ENCODE measurements at regions not wholly inside any gene's neighbourhood (a gene's known extent, or its start where the extent isn't known, plus 50 kb on each side); places are given as distances from the start of the nearest gene placed in this dataset.

GRCh38 chr5:13529300-13529699, 415.2 kb downstream of the DNAH5 start:
- WGBS, 3 donors, result 2 to 5% (median 3%) methylated on average over 1 of the region's 1 CpG
- Histone ChIP-seq H3K4me1 (ENCODE audit: insufficient read depth) (no peaks in the 10 kb centered on the region), H3K27me3 (no peaks in the 10 kb centered on the region), H3K36me3 (no peaks in the 10 kb centered on the region), H3K27ac (no peak overlapping the region), H3K9me3 (no peaks in the 10 kb centered on the region), H3K4me3 (no peak overlapping the region)
- intact Hi-C loops (cut with DNase I), result no loop called here
- TF ChIP-seq, protein P1, sequence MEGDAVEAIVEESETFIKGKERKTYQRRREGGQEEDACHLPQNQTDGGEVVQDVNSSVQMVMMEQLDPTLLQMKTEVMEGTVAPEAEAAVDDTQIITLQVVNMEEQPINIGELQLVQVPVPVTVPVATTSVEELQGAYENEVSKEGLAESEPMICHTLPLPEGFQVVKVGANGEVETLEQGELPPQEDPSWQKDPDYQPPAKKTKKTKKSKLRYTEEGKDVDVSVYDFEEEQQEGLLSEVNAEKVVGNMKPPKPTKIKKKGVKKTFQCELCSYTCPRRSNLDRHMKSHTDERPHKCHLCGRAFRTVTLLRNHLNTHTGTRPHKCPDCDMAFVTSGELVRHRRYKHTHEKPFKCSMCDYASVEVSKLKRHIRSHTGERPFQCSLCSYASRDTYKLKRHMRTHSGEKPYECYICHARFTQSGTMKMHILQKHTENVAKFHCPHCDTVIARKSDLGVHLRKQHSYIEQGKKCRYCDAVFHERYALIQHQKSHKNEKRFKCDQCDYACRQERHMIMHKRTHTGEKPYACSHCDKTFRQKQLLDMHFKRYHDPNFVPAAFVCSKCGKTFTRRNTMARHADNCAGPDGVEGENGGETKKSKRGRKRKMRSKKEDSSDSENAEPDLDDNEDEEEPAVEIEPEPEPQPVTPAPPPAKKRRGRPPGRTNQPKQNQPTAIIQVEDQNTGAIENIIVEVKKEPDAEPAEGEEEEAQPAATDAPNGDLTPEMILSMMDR (IDR thresholded peaks at IDR 0.05), result no peak
- TF ChIP-seq EP300 (IDR thresholded peaks at IDR 0.05) (no peak), POLR2A (IDR thresholded peaks at IDR 0.05) (no peak)
- DNase-seq, result no peak

DNA sequence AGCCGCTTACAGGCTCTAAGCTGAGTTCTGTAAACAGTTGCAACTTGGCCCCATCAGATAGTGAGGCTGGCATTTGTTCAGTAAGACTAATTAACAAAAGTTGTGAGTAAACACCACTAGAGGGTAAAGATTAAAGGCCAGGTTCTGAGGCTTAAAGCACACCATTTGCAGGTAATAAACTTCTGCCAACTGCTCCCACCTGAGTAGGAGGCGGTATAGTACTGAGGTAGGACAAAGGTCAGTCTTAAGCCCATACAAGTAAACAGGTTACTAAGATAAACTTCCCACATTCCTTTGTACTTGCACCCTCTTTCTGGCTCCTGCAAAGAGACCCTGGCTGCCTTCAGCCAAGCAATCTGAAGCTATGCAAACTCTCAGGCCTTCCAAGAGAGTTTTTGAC, 419.6 kb downstream of the DNAH5 start:
- Histone ChIP-seq H3K4me1 (ENCODE audit: insufficient read depth) (no peaks in the 10 kb centered on the region), H3K27ac (no peak overlapping the region), H3K27me3 (no peaks in the 10 kb centered on the region), H3K36me3 (no peaks in the 10 kb centered on the region), H3K4me3 (no peak overlapping the region), H3K9me3 (no peaks in the 10 kb centered on the region)
- intact Hi-C loops (cut with DNase I), result no loop called here
- 71 to 84% (median 81%) methylated on average over 2 of the region's 2 CpGs for WGBS, 3 donors
- TF ChIP-seq POLR2A (IDR thresholded peaks at IDR 0.05) (no peak), EP300 (IDR thresholded peaks at IDR 0.05) (no peak)
- DNase-seq, result no peak

DNA sequence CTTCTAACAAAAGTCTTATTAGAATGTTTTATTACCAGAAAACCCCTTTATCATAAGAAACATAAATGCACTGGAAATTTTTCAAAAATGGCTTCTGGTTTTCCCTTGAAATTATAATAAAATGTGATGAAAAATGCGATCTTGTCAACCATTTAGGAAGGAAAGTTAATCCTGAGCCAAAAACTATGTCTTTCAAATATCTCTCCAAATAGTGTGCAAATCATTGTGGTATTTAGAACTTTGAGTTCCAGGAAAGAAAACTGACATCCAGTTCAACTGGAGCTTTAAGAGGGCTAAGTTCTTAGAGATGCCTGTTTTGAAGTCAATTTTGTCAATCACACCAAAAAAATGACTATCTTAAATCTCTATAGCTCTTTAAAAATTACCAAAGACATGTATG, 425.4 kb downstream of the DNAH5 start:
- intact Hi-C loops (cut with DNase I), result no loop called here
- Histone ChIP-seq H3K4me1 (ENCODE audit: insufficient read depth) (no peaks in the 10 kb centered on the region), H3K36me3 (no peaks in the 10 kb centered on the region), H3K27me3 (no peaks in the 10 kb centered on the region), H3K4me3 (no peak overlapping the region), H3K27ac (no peak overlapping the region), H3K9me3 (no peaks in the 10 kb centered on the region)
- DNase-seq, result no peak
- 71 to 82% (median 76%) methylated on average over 1 of the region's 1 CpG for WGBS, 3 donors
- TF ChIP-seq, protein P1 (IDR thresholded peaks at IDR 0.05), result no peak
- TF ChIP-seq EP300 (IDR thresholded peaks at IDR 0.05) (no peak), POLR2A (IDR thresholded peaks at IDR 0.05) (no peak)

DNA sequence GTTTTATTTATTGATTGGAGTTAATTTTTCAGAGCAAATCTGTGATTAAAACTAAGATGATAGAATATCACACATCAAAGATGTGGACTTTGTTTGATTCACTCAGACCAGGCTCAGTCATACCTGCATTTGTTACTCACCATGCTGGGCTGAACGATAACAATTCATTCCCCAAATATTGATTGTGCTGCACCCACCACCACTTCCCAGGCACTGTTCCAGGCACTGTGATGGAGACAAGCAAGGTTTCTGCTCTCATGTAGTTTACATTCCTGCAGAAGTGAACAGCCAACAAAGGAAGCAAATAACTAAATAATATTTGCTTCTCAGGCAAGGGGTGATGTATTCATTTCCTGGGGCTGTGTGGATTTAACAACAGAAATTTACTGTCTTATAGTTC, 428.3 kb downstream of the DNAH5 start:
- no peaks in the 10 kb centered on the region for H3K4me1 ChIP-seq (ENCODE audit: insufficient read depth)
- no peaks in the 10 kb centered on the region for H3K9me3 ChIP-seq
- no peaks in the 10 kb centered on the region for H3K27me3 ChIP-seq
- no peak for DNase-seq
- H3K36me3 ChIP-seq, result no peaks in the 10 kb centered on the region
- no peak overlapping the region for H3K27ac ChIP-seq
- no peak overlapping the region for H3K4me3 ChIP-seq
- intact Hi-C loops (cut with DNase I), result no loop called here
- TF ChIP-seq POLR2A (IDR thresholded peaks at IDR 0.05) (no peak), EP300 (IDR thresholded peaks at IDR 0.05) (no peak)
- TF ChIP-seq, protein P1 (IDR thresholded peaks at IDR 0.05), result no peak
- WGBS, 3 donors, result 76 to 89% (median 88%) methylated on average over 1 of the region's 1 CpG

GRCh38 chr5:13511442-13511841, 433.0 kb downstream of the DNAH5 start:
- Histone ChIP-seq H3K27ac (no peak overlapping the region), H3K36me3 (no peaks in the 10 kb centered on the region), H3K27me3 (no peaks in the 10 kb centered on the region), H3K9me3 (no peaks in the 10 kb centered on the region), H3K4me1 (ENCODE audit: insufficient read depth) (no peaks in the 10 kb centered on the region), H3K4me3 (no peak overlapping the region)
- WGBS, 3 donors, result 55 to 64% (median 56%) methylated on average over 2 of the region's 2 CpGs
- TF ChIP-seq POLR2A (IDR thresholded peaks at IDR 0.05) (no peak), EP300 (IDR thresholded peaks at IDR 0.05) (no peak)
- TF ChIP-seq, protein P1 (IDR thresholded peaks at IDR 0.05), result no peak
- intact Hi-C loops (cut with DNase I), result no loop called here
- no peak for DNase-seq
